Thyroid gland (tissue), 4 donors: ENCODE measurements at regions not wholly inside any gene's neighbourhood (a gene's known extent, or its start where the extent isn't known, plus 50 kb on each side); places are given as distances from the start of the nearest gene placed in this dataset.

Experiments used
- DNase-seq, 2 donors: peaks; one replicate each; pipeline ENCODE4 v3.0.0-alpha.2; 2019
- H3K27ac ChIP-seq, 3 donors: fragments of 200-600 bp; sonication (generic); 1 replicate in 2 of 3; 2 replicates in 1 of 3; pipeline ENCODE4 v1.5.1; 2016 to 2019; ENCODE audit warnings: mild to moderate bottlenecking in 1 of 3, moderate library complexity in 1 of 3
- H3K27me3 ChIP-seq: fragments of 200-600 bp; sonication (generic); one replicate; pipeline ENCODE4 v1.5.1; 2019
- H3K36me3 ChIP-seq, 2 donors: fragments of 200-600 bp; sonication (generic); one replicate each; pipeline ENCODE4 v1.5.1; 2016 to 2019
- H3K4me1 ChIP-seq, 2 donors: fragments of 200-600 bp; sonication (generic); one replicate each; pipeline ENCODE4 v1.5.1; 2017 to 2019
- H3K4me3 ChIP-seq, 3 donors: fragments of 200-600 bp; sonication (generic); replicated peaks in 1 of 3; 1 replicate in 2 of 3; 2 replicates in 1 of 3; pipeline ENCODE4 v1.5.1; 2016; ENCODE audit warnings: mild to moderate bottlenecking in 1 of 3
- H3K9me3 ChIP-seq: fragments of 200-600 bp; sonication (generic); one replicate; pipeline ENCODE4 v1.5.1; 2017
- POLR2A ChIP-seq, 2 donors: fragments of 450-650 bp; IDR thresholded peaks; one replicate each; pipeline ENCODE4 v1.6.1; 2017; ENCODE audit warnings: antibody characterized with exemption in 2 of 2, mild to moderate bottlenecking in 2 of 2, moderate library complexity in 1 of 2
- WGBS, 2 donors: methylation state at CpG; one replicate each; pipeline ENCODE4 v1.1.5; 2017; 5-methylcytosine and 5-hydroxymethylcytosine counted together
- intact Hi-C: fragments of 100-400 bp; cut with DNase I; formaldehyde crosslinking; loops from one replicate; pipeline ENCODE4 v1.15.1; 2023
- TF ChIP-seq, protein P1 (sequence below), 6 experiments: fragments of 200-600 bp in 3 of 6; fragments of 450-650 bp in 3 of 6; sonication (generic) in 3 of 6; IDR thresholded peaks; one replicate each; pipeline ENCODE4 v1.5.1; 2016 to 2019; ENCODE audit warnings: antibody characterized with exemption in 6 of 6, mild to moderate bottlenecking in 2 of 6, inconsistent platforms in 1 of 6, moderate library complexity in 1 of 6

- Histone ChIP-seq H3K9me3 (no peaks in the 10 kb centered on the region), H3K36me3 (no peaks in the 10 kb centered on the region), H3K27ac (no peak overlapping the region), H3K27me3 (no peaks in the 10 kb centered on the region), H3K4me1 (peaks cover 18% of the 10 kb centered on the region in 2 donors), H3K4me3 (no peak overlapping the region)
- no peak for TF ChIP-seq POLR2A (IDR thresholded peaks at IDR 0.05)
- TF ChIP-seq, protein P1, sequence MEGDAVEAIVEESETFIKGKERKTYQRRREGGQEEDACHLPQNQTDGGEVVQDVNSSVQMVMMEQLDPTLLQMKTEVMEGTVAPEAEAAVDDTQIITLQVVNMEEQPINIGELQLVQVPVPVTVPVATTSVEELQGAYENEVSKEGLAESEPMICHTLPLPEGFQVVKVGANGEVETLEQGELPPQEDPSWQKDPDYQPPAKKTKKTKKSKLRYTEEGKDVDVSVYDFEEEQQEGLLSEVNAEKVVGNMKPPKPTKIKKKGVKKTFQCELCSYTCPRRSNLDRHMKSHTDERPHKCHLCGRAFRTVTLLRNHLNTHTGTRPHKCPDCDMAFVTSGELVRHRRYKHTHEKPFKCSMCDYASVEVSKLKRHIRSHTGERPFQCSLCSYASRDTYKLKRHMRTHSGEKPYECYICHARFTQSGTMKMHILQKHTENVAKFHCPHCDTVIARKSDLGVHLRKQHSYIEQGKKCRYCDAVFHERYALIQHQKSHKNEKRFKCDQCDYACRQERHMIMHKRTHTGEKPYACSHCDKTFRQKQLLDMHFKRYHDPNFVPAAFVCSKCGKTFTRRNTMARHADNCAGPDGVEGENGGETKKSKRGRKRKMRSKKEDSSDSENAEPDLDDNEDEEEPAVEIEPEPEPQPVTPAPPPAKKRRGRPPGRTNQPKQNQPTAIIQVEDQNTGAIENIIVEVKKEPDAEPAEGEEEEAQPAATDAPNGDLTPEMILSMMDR (IDR thresholded peaks at IDR 0.05), result no peak
- no peak for DNase-seq
- 85 to 89% methylated on average over 3 of the region's 3 CpGs for WGBS, 2 donors
- intact Hi-C loops, result no loop called here
Measured at GRCh38 chr5:56722317-56722716, 93.0 kb upstream of the MAP3K1 start.

DNA sequence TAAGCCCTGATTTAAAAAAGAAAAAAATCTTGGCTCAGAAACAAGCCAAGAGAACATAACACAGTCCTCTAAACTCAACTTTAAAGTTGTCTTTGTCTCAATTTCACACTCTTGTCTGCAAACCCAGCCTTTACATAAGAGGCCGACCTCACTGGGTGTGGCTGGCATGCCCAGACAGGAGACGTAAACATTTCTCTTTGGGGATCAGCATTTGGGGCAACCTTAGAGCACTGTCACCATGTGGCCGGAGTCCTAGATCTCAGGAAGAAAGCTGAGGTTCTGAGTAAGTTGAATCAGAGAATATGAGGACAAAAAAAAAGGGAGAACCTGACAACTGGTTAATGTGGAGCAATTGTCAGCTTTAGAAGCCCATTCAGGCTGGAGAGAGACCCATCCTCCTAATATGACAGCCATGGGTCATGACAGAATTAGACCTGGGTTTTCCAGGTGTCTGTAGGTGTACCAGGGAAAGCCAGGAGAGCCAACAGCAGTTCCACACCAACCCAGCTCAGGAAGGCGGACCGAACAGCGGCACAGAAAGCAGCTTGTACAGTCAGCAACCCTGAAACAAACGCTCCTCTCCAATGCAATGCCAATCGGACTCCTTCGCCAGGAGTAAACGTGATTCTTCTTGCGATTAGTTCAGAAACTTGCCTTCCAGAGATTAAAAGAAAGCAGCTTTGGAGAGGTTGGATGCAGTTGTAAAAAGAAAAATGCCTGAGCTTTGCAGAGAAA is 97.9 kb upstream of the MAP3K1 start:
- Histone ChIP-seq H3K27ac (peak overlapping the region; percentile 84 to 95 (median 95)), H3K4me3 (peak overlapping the region in 2 of 3 donors; percentile 7 to 15), H3K36me3 (no peaks in the 10 kb centered on the region), H3K9me3 (no peaks in the 10 kb centered on the region), H3K27me3 (no peaks in the 10 kb centered on the region), H3K4me1 (peaks cover 15 to 20% of the 10 kb centered on the region in 2 donors)
- intact Hi-C loops, result no loop called here
- peak; percentile 70 to 73 for DNase-seq
- peak in 1 of 2 donors; percentile 37 for TF ChIP-seq POLR2A (IDR thresholded peaks at IDR 0.05)
- TF ChIP-seq, protein P1 (IDR thresholded peaks at IDR 0.05), result no peak
- WGBS, 2 donors, result 26 to 34% methylated on average over 11 of the region's 11 CpGs

DNA sequence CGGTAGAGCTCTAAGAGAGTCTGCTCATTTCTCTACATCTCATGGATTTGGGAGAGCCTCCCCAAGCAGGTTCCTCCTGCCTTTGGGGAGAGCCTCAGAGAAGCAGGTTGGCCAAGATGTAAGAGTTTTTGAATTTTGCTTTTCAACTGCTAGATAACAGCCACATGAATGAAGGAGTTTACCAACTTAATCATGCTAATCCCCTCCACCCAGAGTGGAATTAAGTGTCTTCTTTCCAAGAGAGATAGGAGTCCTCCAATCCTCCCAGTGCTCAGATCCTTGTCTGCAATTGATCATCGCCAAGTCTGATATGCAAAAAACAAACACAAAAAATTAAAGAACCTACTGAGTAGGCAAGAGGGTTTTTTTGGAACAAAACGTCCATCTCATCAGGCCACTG is 99.4 kb upstream of the MAP3K1 start:
- no peaks in the 10 kb centered on the region for H3K27me3 ChIP-seq
- WGBS, 2 donors, result 90 to 94% methylated on average over 3 of the region's 3 CpGs
- intact Hi-C loops, result no loop called here
- H3K27ac ChIP-seq, result peak overlapping the region in 1 of 3 donors; percentile 95
- DNase-seq, result no peak
- no peak overlapping the region for H3K4me3 ChIP-seq
- no peaks in the 10 kb centered on the region for H3K36me3 ChIP-seq
- TF ChIP-seq, protein P1 (IDR thresholded peaks at IDR 0.05), result no peak
- TF ChIP-seq POLR2A (IDR thresholded peaks at IDR 0.05), result no peak
- H3K9me3 ChIP-seq, result no peaks in the 10 kb centered on the region
- peaks cover 15 to 20% of the 10 kb centered on the region in 2 donors for H3K4me1 ChIP-seq

DNA sequence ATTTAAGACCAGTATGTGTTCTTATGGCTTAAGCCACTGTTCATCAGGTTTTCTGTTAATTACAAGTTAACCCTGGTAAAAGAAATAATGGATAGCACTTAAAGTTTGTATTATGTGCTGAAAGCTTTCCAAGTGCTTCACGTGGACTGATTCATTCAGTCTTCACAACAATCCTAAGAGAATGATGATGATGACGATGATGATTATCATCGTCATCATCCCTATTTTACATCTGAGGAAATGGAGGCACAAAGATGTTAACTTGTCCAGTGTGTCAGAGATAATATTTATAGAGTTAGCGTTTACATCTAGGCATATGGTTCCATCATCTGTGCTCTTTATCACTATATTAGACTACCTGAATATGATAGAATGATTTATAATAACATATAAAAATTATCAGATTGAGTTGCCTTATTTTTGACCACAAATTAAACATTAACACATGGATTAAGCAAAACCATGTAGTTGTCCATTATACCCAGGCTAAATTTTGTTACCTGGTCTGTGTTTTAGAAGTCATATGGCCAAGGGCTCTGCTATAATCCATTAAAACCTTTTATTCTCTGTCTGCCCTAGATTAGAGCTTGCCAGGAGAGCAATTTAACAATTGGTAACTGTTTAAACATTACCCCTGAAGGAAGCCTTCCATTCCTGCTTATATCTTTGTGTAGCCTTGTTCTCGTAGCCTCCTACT is 102.3 kb upstream of the MAP3K1 start:
- TF ChIP-seq POLR2A (IDR thresholded peaks at IDR 0.05), result no peak
- TF ChIP-seq, protein P1 (IDR thresholded peaks at IDR 0.05), result no peak
- no peaks in the 10 kb centered on the region for H3K27me3 ChIP-seq
- intact Hi-C loops, result no loop called here
- 73 to 85% methylated on average over 5 of the region's 5 CpGs for WGBS, 2 donors
- H3K27ac ChIP-seq, result no peak overlapping the region
- no peak overlapping the region for H3K4me3 ChIP-seq
- peaks cover 15 to 20% of the 10 kb centered on the region in 2 donors for H3K4me1 ChIP-seq
- no peaks in the 10 kb centered on the region for H3K9me3 ChIP-seq
- no peak for DNase-seq
- no peaks in the 10 kb centered on the region for H3K36me3 ChIP-seq
